ENCODE measurements at regions not wholly inside any gene's neighbourhood (a gene's known extent, or its start where the extent isn't known, plus 50 kb on each side); places are given as distances from the start of the nearest gene placed in this dataset.

DNA sequence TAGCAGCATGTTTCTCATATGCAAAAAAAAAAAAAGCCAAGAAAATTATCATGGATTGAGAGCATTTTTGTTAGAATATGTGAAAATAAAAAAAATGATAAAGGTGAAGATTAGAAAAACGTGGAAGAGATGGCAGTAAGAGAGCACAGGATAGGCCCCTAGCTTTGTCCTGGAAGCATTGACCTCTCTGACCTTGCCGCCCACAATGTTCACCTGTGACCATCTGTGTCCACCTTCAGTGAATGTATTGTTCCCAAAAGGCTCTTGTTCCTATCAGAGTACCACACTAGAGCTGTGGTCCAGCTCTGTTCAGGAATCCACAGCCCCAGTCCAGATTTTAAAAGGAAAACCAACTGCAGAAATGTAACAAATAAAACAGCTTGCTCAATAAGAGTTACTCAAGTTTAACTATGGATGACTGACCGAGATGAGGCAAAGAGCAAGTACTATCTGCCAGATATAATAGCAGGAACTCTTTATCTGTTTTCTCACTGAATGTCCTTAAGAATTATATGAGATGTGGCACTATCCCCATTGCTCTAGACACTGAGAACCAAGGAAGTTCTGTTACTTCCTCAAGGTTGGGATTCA lies 287.7 kb upstream of the STXBP5 start:
- no peak for TF ChIP-seq MYBL2 (CRISPR knock-in tag; IDR thresholded peaks at IDR 0.05)
- TF ChIP-seq, protein P1, sequence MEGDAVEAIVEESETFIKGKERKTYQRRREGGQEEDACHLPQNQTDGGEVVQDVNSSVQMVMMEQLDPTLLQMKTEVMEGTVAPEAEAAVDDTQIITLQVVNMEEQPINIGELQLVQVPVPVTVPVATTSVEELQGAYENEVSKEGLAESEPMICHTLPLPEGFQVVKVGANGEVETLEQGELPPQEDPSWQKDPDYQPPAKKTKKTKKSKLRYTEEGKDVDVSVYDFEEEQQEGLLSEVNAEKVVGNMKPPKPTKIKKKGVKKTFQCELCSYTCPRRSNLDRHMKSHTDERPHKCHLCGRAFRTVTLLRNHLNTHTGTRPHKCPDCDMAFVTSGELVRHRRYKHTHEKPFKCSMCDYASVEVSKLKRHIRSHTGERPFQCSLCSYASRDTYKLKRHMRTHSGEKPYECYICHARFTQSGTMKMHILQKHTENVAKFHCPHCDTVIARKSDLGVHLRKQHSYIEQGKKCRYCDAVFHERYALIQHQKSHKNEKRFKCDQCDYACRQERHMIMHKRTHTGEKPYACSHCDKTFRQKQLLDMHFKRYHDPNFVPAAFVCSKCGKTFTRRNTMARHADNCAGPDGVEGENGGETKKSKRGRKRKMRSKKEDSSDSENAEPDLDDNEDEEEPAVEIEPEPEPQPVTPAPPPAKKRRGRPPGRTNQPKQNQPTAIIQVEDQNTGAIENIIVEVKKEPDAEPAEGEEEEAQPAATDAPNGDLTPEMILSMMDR (IDR thresholded peaks at IDR 0.05): no peak
- no peak for TF ChIP-seq JUN (CRISPR knock-in tag; IDR thresholded peaks at IDR 0.05)
- TF ChIP-seq SP1 (CRISPR knock-in tag; conservative IDR thresholded peaks at IDR 0.05): no peak
- no peak for TF ChIP-seq TEAD4 (CRISPR knock-in tag; IDR thresholded peaks at IDR 0.05)
- no peak for TF ChIP-seq USF2 (CRISPR knock-in tag; IDR thresholded peaks at IDR 0.05)
- TF ChIP-seq NFE2L1 (CRISPR knock-in tag; IDR thresholded peaks at IDR 0.05): no peak
- TF ChIP-seq ZNF232 (CRISPR knock-in tag; IDR thresholded peaks at IDR 0.05): no peak
- TF ChIP-seq MAX (CRISPR knock-in tag; IDR thresholded peaks at IDR 0.05): no peak
- TF ChIP-seq RELA (CRISPR knock-in tag; IDR thresholded peaks at IDR 0.05; ENCODE audit: borderline replicate concordance): no peak
- TF ChIP-seq, protein P2, sequence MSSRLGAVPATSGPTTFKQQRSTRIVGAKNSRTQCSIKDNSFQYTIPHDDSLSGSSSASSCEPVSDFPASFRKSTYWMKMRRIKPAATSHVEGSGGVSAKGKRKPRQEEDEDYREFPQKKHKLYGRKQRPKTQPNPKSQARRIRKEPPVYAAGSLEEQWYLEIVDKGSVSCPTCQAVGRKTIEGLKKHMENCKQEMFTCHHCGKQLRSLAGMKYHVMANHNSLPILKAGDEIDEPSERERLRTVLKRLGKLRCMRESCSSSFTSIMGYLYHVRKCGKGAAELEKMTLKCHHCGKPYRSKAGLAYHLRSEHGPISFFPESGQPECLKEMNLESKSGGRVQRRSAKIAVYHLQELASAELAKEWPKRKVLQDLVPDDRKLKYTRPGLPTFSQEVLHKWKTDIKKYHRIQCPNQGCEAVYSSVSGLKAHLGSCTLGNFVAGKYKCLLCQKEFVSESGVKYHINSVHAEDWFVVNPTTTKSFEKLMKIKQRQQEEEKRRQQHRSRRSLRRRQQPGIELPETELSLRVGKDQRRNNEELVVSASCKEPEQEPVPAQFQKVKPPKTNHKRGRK (CRISPR knock-in tag; IDR thresholded peaks at IDR 0.05; ENCODE audit: borderline replicate concordance): no peak
- TF ChIP-seq GABPB1 (CRISPR knock-in tag; IDR thresholded peaks at IDR 0.05): no peak
- TF ChIP-seq ATF3 (CRISPR knock-in tag; conservative IDR thresholded peaks at IDR 0.05): no peak

Measured in WTC11 (cell line).